CD4-positive, alpha-beta T cell (primary cell): ENCODE measurements at regions not wholly inside any gene's neighbourhood (a gene's known extent, or its start where the extent isn't known, plus 50 kb on each side); places are given as distances from the start of the nearest gene placed in this dataset.

Source experiments
- ATAC-seq: fragments of 200-7000 bp; cut with Tn5 transposase; one replicate; pipeline ENCODE4 v1.10.0; 2022; ENCODE audit warnings: mild to moderate bottlenecking; ENCODE audit not compliant: poor library complexity
- CTCF ChIA-PET: fragments of 350-600 bp; sonication (Branson Sonifier 250); formaldehyde crosslinking; loops from one replicate; lab custom pipeline; 2021; ENCODE audit warnings: antibody characterized with exemption, inconsistent platforms; lab: Charles Lee
- POLR2A ChIA-PET: fragments of 350-600 bp; sonication (Branson Sonifier 250); formaldehyde crosslinking; loops from one replicate; lab custom pipeline; 2021; ENCODE audit warnings: antibody characterized with exemption, inconsistent platforms; lab: Charles Lee
- DNase-seq, 14 experiments: peaks; one replicate each; pipeline ENCODE4 v3.0.0-alpha.2; 2013 to 2020; ENCODE audit warnings: mixed read lengths in 2 of 14
- H3K27ac ChIP-seq, 2 donors: one replicate each; pipeline versions ENCODE4 v1.5.1 to v1.7.0; 2013; ENCODE audit warnings: low read length in 2 of 2, low read depth in 1 of 2, mild to moderate bottlenecking in 1 of 2
- H3K27me3 ChIP-seq, 2 experiments: 1 replicate in 1 of 2; 2 replicates in 1 of 2; pipeline versions ENCODE4 v1.6.1 to v1.7.0; 2013; ENCODE audit warnings: low read length in 2 of 2, control low read depth in 1 of 2, mild to moderate bottlenecking in 1 of 2, moderate library complexity in 1 of 2; ENCODE audit not compliant: insufficient read depth in 2 of 2, control insufficient read depth in 1 of 2
- H3K36me3 ChIP-seq: one replicate; pipeline ENCODE4 v1.6.1; 2013; ENCODE audit warnings: low read length, control low read depth; ENCODE audit not compliant: insufficient read depth
- H3K4me1 ChIP-seq: one replicate; pipeline ENCODE4 v1.6.1; 2013; ENCODE audit warnings: low read length, control low read depth; ENCODE audit not compliant: insufficient read depth
- H3K4me3 ChIP-seq: one replicate; pipeline ENCODE4 v1.5.1; 2013; ENCODE audit warnings: mild to moderate bottlenecking, low read length, moderate library complexity
- H3K9me3 ChIP-seq, 2 experiments: 1 replicate in 1 of 2; 2 replicates in 1 of 2; pipeline versions ENCODE4 v1.6.1 to v1.7.0; 2013; ENCODE audit warnings: low read length in 2 of 2, mild to moderate bottlenecking in 2 of 2, control low read depth in 1 of 2, moderate library complexity in 1 of 2; ENCODE audit not compliant: control insufficient read depth in 1 of 2, insufficient read depth in 1 of 2
- H3K27ac Mint-ChIP-seq: one replicate; pipeline ENCODE4 v1.8.0; 2020; ENCODE audit warnings: mixed read lengths
- H3K27me3 Mint-ChIP-seq: one replicate; pipeline ENCODE4 v1.8.0; 2021; ENCODE audit warnings: mixed read lengths
- H3K36me3 Mint-ChIP-seq: one replicate; pipeline ENCODE4 v1.8.0; 2021; ENCODE audit warnings: low read depth, mixed read lengths
- H3K4me1 Mint-ChIP-seq: one replicate; pipeline ENCODE4 v1.8.0; 2021; ENCODE audit warnings: low read depth, mixed read lengths
- H3K4me3 Mint-ChIP-seq: one replicate; pipeline ENCODE4 v1.8.0; 2020; ENCODE audit warnings: mild to moderate bottlenecking, mixed read lengths
- H3K9me3 Mint-ChIP-seq: one replicate; pipeline ENCODE4 v1.8.0; 2020; ENCODE audit warnings: mixed read lengths
- CTCF ChIP-seq: fragments of 200-600 bp; IDR thresholded peaks from one replicate; pipeline ENCODE4 v1.8.0; 2022; ENCODE audit warnings: antibody characterized with exemption, mild to moderate bottlenecking
- intact Hi-C, 2 experiments: fragments of 100-400 bp; cut with DNase I in 1 of 2; cut with micrococcal nuclease in 1 of 2; formaldehyde crosslinking; loops; one replicate each; pipeline versions ENCODE4 v1.15.1 to v1.9.0; 2023 to 2025; cut with DNase I, micrococcal nuclease

DNA sequence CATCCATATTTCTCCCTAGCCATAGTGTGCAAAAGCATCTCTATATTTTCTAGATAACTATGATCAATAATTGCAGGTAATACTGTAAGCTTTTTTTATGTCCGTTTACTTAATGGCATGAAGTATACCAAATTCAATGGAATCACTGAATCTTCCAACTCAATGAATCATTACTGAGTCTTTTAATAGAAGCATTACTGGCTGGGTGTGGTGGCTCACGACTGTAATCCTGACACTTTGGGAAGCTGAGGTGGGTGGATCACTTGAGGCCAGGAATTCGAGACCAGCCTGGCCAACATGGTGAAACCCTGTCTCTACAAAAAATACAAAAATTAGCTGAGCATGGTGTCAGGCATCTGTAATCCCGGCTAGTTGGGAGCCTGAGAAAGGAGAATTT lies 372.5 kb downstream of the BMPER start:
- Histone ChIP-seq H3K4me1 (no peaks in the 10 kb centered on the region), H3K36me3 (no peaks in the 10 kb centered on the region), H3K27me3 (no peaks in the 10 kb centered on the region), H3K4me3 (no peak overlapping the region), H3K9me3 (peaks cover 0 to 6% of the 10 kb centered on the region in 2 experiments), H3K27ac (no peak overlapping the region)
- Mint-ChIP-seq H3K27me3 (no peaks in the 10 kb centered on the region), H3K9me3 (peaks cover 7% of the 10 kb centered on the region), H3K27ac (no peak overlapping the region), H3K36me3 (no peaks in the 10 kb centered on the region), H3K4me1 (no peaks in the 10 kb centered on the region), H3K4me3 (no peak overlapping the region)
- ATAC-seq (no peak), DNase-seq (no peak)
- ChIA-PET POLR2A (interaction anchor here (0.7 kb wide), 1 partner anchor 13 kb away, joined by 3 read pairs; no protein-coding TSS in a partner anchor), CTCF (no interaction called here)
- intact Hi-C loops = no loop called here
- TF ChIP-seq CTCF = no peak

GRCh38 chr7:34281260-34281659 lies 375.9 kb downstream of the BMPER start:
- H3K4me1 Mint-ChIP-seq = no peaks in the 10 kb centered on the region
- peaks cover 9% of the 10 kb centered on the region for H3K9me3 Mint-ChIP-seq
- Histone ChIP-seq H3K27ac (no peak overlapping the region), H3K36me3 (no peaks in the 10 kb centered on the region), H3K27me3 (no peaks in the 10 kb centered on the region), H3K9me3 (peaks cover 0 to 6% of the 10 kb centered on the region in 2 experiments), H3K4me3 (no peak overlapping the region), H3K4me1 (no peaks in the 10 kb centered on the region)
- no peak for TF ChIP-seq CTCF
- CTCF ChIA-PET = interaction anchor here (0.6 kb wide), 1 partner anchor 266 kb away, joined by 3 read pairs; no protein-coding TSS in a partner anchor
- no peak for ATAC-seq
- no peaks in the 10 kb centered on the region for H3K36me3 Mint-ChIP-seq
- intact Hi-C loops = no loop called here
- DNase-seq = no peak
- POLR2A ChIA-PET = no interaction called here
- no peak overlapping the region for H3K4me3 Mint-ChIP-seq
- H3K27me3 Mint-ChIP-seq = no peaks in the 10 kb centered on the region
- no peak overlapping the region for H3K27ac Mint-ChIP-seq

DNA sequence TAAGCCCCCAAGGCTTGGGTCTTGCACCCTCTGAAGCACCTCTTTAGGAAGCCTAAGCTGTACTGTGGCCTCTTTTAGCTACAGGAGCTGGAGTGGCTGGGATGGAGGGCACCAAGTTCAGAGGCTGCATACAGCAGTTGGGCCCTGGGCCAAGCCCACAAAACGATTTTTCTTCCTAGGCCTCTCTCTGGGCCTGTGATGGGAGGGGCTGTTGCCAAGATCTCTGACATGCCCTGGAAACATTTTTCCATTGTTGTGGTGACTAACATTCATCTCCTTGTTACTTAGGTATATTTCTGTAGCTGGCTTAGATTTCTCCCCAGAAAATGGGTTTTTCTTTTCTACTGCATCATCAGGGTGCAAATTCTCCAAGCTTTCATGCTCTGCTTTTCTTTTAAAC lies 375.7 kb upstream of the NPSR1 start:
- Histone ChIP-seq H3K4me3 (no peak overlapping the region), H3K27me3 (no peaks in the 10 kb centered on the region), H3K36me3 (no peaks in the 10 kb centered on the region), H3K4me1 (no peaks in the 10 kb centered on the region), H3K27ac (no peak overlapping the region), H3K9me3 (peaks cover 0 to 6% of the 10 kb centered on the region in 2 experiments)
- no peak for TF ChIP-seq CTCF
- H3K27me3 Mint-ChIP-seq = no peaks in the 10 kb centered on the region
- POLR2A ChIA-PET = no interaction called here
- ATAC-seq (no peak), DNase-seq (no peak)
- no peaks in the 10 kb centered on the region for H3K36me3 Mint-ChIP-seq
- intact Hi-C loops = no loop called here
- no peaks in the 10 kb centered on the region for H3K4me1 Mint-ChIP-seq
- no peak overlapping the region for H3K27ac Mint-ChIP-seq
- CTCF ChIA-PET = no interaction called here
- H3K4me3 Mint-ChIP-seq = no peak overlapping the region
- H3K9me3 Mint-ChIP-seq = peaks cover 9% of the 10 kb centered on the region
